OCI-LY7 (cell line): ENCODE measurements at regions not wholly inside any gene's neighbourhood (a gene's known extent, or its start where the extent isn't known, plus 50 kb on each side); places are given as distances from the start of the nearest gene placed in this dataset.

Experiments used
- CTCF ChIP-seq: fragments of 200-600 bp; sonication (generic); conservative IDR thresholded peaks from 2 replicates; pipeline ENCODE4 v1.5.1; 2014; ENCODE audit warnings: mild to moderate bottlenecking, antibody characterized with exemption, low read length, moderate library complexity, mixed read lengths
- EZH2phosphoT487 ChIP-seq: fragments of 200-600 bp; sonication (generic); IDR thresholded peaks from 2 replicates; pipeline ENCODE4 v1.6.1; 2018; ENCODE audit warnings: low read depth, borderline replicate concordance, mild to moderate bottlenecking, mixed run types, antibody characterized with exemption, low read length, moderate library complexity, mixed read lengths

GRCh38 chr3:94573337-94573736 lies 510.5 kb downstream of the NSUN3 start:
- TF ChIP-seq CTCF (no peak), EZH2phosphoT487 (no peak)
